ENCODE measurements at regions not wholly inside any gene's neighbourhood (a gene's known extent, or its start where the extent isn't known, plus 50 kb on each side); places are given as distances from the start of the nearest gene placed in this dataset.

- no peak for TF ChIP-seq SUZ12 (IDR thresholded peaks at IDR 0.05; ENCODE audit: extremely low read depth, insufficient read depth, insufficient read length)
- no peak for TF ChIP-seq ZNF274 (IDR thresholded peaks at IDR 0.05; ENCODE audit: low read depth, low read length)
Observed at GRCh38 chr2:40915651-40916050, 463.8 kb upstream of the SLC8A1 start.

All from NT2/D1 (cell line).